MM.1S (cell line): ENCODE measurements at regions not wholly inside any gene's neighbourhood (a gene's known extent, or its start where the extent isn't known, plus 50 kb on each side); places are given as distances from the start of the nearest gene placed in this dataset.

ENCODE experiments used
- DNase-seq: peaks from one replicate; pipeline ENCODE4 v3.0.0-alpha.2; 2015
- H2AFZ ChIP-seq: fragments of 300-600 bp; sonication (generic); 2 replicates; pipeline ENCODE4 v1.6.0; 2016; ENCODE audit warnings: antibody characterized with exemption, low read length
- H3F3A ChIP-seq: fragments of 300-600 bp; sonication (generic); 2 replicates; pipeline ENCODE4 v1.6.1; 2016; ENCODE audit warnings: mild to moderate bottlenecking, antibody characterized with exemption, low read length, moderate library complexity, mixed read lengths; ENCODE audit not compliant: insufficient read depth
- H3K27ac ChIP-seq: fragments of 300-600 bp; sonication (generic); 2 replicates; pipeline ENCODE4 v1.5.1; 2016; ENCODE audit warnings: mild to moderate bottlenecking, low read length
- H3K27me3 ChIP-seq: fragments of 300-600 bp; sonication (generic); replicated peaks from 2 replicates; pipeline ENCODE4 v1.6.0; 2016; ENCODE audit warnings: low read length; ENCODE audit not compliant: insufficient read depth
- H3K36me3 ChIP-seq: fragments of 300-600 bp; sonication (generic); replicated peaks from 2 replicates; pipeline ENCODE4 v1.6.1; 2016; ENCODE audit warnings: mild to moderate bottlenecking, low read length, mixed read lengths; ENCODE audit not compliant: insufficient read depth
- H3K4me1 ChIP-seq: fragments of 300-600 bp; sonication (generic); 2 replicates; pipeline ENCODE4 v1.6.1; 2016; ENCODE audit warnings: low read length, mixed read lengths
- H3K4me2 ChIP-seq: fragments of 300-600 bp; sonication (generic); 2 replicates; pipeline ENCODE4 v1.6.0; 2016; ENCODE audit warnings: low read depth, low read length
- H3K4me3 ChIP-seq: fragments of 300-600 bp; sonication (generic); 2 replicates; pipeline ENCODE4 v1.5.1; 2016; ENCODE audit warnings: low read length, mixed read lengths
- H3K79me2 ChIP-seq: fragments of 300-600 bp; sonication (generic); 2 replicates; pipeline ENCODE4 v1.6.1; 2016; ENCODE audit warnings: mixed run types, low read length, mixed read lengths
- H3K9ac ChIP-seq: fragments of 300-600 bp; sonication (generic); 2 replicates; pipeline ENCODE4 v1.6.1; 2016; ENCODE audit warnings: low read length, mixed read lengths
- H3K9me2 ChIP-seq: fragments of 300-600 bp; sonication (generic); replicated peaks from 2 replicates; pipeline ENCODE4 v1.6.1; 2016; ENCODE audit warnings: mild to moderate bottlenecking, low read length, mixed read lengths; ENCODE audit not compliant: insufficient read depth
- H3K9me3 ChIP-seq: fragments of 300-600 bp; sonication (generic); replicated peaks from 2 replicates; pipeline ENCODE4 v1.6.1; 2016; ENCODE audit warnings: mild to moderate bottlenecking, low read length, mixed read lengths; ENCODE audit not compliant: insufficient read depth
- H4K20me1 ChIP-seq: fragments of 300-600 bp; sonication (generic); 2 replicates; pipeline ENCODE4 v1.6.1; 2016; ENCODE audit warnings: mild to moderate bottlenecking, low read length, moderate library complexity, mixed read lengths; ENCODE audit not compliant: insufficient read depth
- EZH2 ChIP-seq: fragments of 300-600 bp; sonication (generic); optimal IDR thresholded peaks from 2 replicates; pipeline ENCODE3; 2017; ENCODE audit warnings: low read depth, mild to moderate bottlenecking, antibody characterized with exemption, low read length, mixed read lengths
- EZH2phosphoT487 ChIP-seq: fragments of 300-600 bp; sonication (generic); IDR thresholded peaks from 2 replicates; pipeline ENCODE4 v1.6.1; 2018; ENCODE audit warnings: antibody characterized with exemption, low read length
- TF ChIP-seq, protein P1 (sequence below): fragments of 300-600 bp; sonication (generic); IDR thresholded peaks from 2 replicates; pipeline ENCODE4 v1.5.1; 2016; ENCODE audit warnings: antibody characterized with exemption, low read length, mixed read lengths

DNA sequence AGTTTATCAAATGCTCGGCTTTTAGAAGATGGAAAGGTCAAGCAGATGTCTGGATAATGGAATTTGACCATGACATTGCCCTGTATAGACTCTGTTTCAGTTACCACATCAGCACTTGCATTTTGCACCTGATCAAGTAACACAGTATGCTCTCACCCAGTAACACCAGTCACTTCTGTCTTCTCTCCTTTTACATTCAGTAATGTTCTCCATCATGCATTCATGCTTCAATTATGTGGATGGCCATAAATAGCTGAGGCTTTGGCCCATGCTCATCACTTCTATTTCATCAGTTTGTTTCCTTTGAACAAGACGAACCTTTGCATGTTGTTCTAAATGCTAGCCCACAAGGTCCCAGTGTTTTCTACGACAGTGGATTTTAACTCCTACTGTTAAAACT is 322.9 kb upstream of the ACVR2A start:
- Histone ChIP-seq H3K4me1 (no peaks in the 10 kb centered on the region), H4K20me1 (no peaks in the 10 kb centered on the region), H3F3A (no peaks in the 10 kb centered on the region), H2AFZ (no peak overlapping the region), H3K27me3 (no peaks in the 10 kb centered on the region), H3K9me3 (no peaks in the 10 kb centered on the region), H3K79me2 (no peaks in the 10 kb centered on the region), H3K4me2 (no peak overlapping the region), H3K36me3 (no peaks in the 10 kb centered on the region), H3K9ac (no peak overlapping the region), H3K4me3 (no peak overlapping the region), H3K27ac (no peak overlapping the region), H3K9me2 (no peaks in the 10 kb centered on the region)
- DNase-seq = no peak
- no peak for TF ChIP-seq EZH2phosphoT487
- TF ChIP-seq EZH2 = no peak
- TF ChIP-seq, protein P1, sequence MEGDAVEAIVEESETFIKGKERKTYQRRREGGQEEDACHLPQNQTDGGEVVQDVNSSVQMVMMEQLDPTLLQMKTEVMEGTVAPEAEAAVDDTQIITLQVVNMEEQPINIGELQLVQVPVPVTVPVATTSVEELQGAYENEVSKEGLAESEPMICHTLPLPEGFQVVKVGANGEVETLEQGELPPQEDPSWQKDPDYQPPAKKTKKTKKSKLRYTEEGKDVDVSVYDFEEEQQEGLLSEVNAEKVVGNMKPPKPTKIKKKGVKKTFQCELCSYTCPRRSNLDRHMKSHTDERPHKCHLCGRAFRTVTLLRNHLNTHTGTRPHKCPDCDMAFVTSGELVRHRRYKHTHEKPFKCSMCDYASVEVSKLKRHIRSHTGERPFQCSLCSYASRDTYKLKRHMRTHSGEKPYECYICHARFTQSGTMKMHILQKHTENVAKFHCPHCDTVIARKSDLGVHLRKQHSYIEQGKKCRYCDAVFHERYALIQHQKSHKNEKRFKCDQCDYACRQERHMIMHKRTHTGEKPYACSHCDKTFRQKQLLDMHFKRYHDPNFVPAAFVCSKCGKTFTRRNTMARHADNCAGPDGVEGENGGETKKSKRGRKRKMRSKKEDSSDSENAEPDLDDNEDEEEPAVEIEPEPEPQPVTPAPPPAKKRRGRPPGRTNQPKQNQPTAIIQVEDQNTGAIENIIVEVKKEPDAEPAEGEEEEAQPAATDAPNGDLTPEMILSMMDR = no peak

- no peak overlapping the region for H3K9ac ChIP-seq
Measured at GRCh38 chr2:147520817-147521216, 324.0 kb upstream of the ACVR2A start.

GRCh38 chr2:147519178-147519577 is 325.7 kb upstream of the ACVR2A start:
- no peak for DNase-seq
- H2AFZ ChIP-seq = no peak overlapping the region
- H4K20me1 ChIP-seq = no peaks in the 10 kb centered on the region
- no peaks in the 10 kb centered on the region for H3K79me2 ChIP-seq
- H3K4me3 ChIP-seq = no peak overlapping the region
- H3K4me2 ChIP-seq = no peak overlapping the region
- H3K27ac ChIP-seq = no peak overlapping the region
- H3K4me1 ChIP-seq = no peaks in the 10 kb centered on the region
- no peaks in the 10 kb centered on the region for H3K36me3 ChIP-seq
- no peaks in the 10 kb centered on the region for H3K9me2 ChIP-seq
- H3K27me3 ChIP-seq = no peaks in the 10 kb centered on the region
- no peak for TF ChIP-seq EZH2phosphoT487
- TF ChIP-seq, protein P1 = no peak
- no peak for TF ChIP-seq EZH2
- H3K9me3 ChIP-seq = no peaks in the 10 kb centered on the region
- H3K9ac ChIP-seq = no peak overlapping the region
- H3F3A ChIP-seq = no peaks in the 10 kb centered on the region

More at GRCh38 chr2:147520817-147521216, 324.0 kb upstream of the ACVR2A start:
- Histone ChIP-seq H2AFZ (no peak overlapping the region), H3K27me3 (no peaks in the 10 kb centered on the region), H3K79me2 (no peaks in the 10 kb centered on the region), H3K9me2 (no peaks in the 10 kb centered on the region), H3K9me3 (no peaks in the 10 kb centered on the region), H3K4me1 (no peaks in the 10 kb centered on the region), H3K4me3 (no peak overlapping the region), H4K20me1 (no peaks in the 10 kb centered on the region), H3K4me2 (no peak overlapping the region), H3K36me3 (no peaks in the 10 kb centered on the region), H3K27ac (no peak overlapping the region), H3F3A (no peaks in the 10 kb centered on the region)
- TF ChIP-seq EZH2phosphoT487 = no peak
- no peak for TF ChIP-seq EZH2
- TF ChIP-seq, protein P1 = no peak
- no peak for DNase-seq
